ENCODE measurements at regions not wholly inside any gene's neighbourhood (a gene's known extent, or its start where the extent isn't known, plus 50 kb on each side); places are given as distances from the start of the nearest gene placed in this dataset.
"Not testable (repeated sequence)": the region's sequence is repeated elsewhere in the genome, so short reads cannot be mapped to it uniquely, and the experiment has no call there.

GRCh38 chr5:106387767-106388166 is 1283.0 kb downstream of the EFNA5 start:
- TF ChIP-seq POLR2AphosphoS5 (IDR thresholded peaks at IDR 0.05; ENCODE audit: borderline replicate concordance, low read depth, low read length); EZH2 (IDR thresholded peaks at IDR 0.05): not testable (repeated sequence)

All from SK-N-MC (cell line).